SH-SY5Y (cell line): ENCODE measurements at regions not wholly inside any gene's neighbourhood (a gene's known extent, or its start where the extent isn't known, plus 50 kb on each side); places are given as distances from the start of the nearest gene placed in this dataset.

Experiments used
- GATA2 ChIP-seq: IDR thresholded peaks from 2 replicates; pipeline ENCODE4 v1.6.1; 2011; ENCODE audit warnings: mild to moderate bottlenecking, low read depth, low read length
- GATA3 ChIP-seq: IDR thresholded peaks from 2 replicates; pipeline ENCODE4 v1.6.1; 2011; ENCODE audit warnings: low read depth, mild to moderate bottlenecking, low read length, moderate library complexity

DNA sequence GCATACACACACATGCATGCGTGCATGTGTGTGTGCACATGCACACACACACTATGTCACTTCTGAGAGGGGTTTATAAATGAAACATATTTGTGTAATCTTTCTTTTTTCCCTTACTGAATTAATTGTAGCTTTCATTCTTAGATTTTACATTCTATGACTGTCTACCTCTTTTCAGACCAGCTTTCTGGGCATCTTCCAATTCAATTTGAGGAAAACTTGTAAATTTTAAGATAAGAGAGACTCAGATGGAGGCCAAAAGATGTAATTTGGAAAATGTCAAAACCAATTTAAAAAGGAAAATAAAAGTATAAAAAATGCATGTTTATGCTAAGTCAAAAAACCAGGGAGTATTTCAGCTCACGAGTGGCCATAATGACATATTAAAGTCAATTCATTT is 594.5 kb downstream of the OLFM4 start:
- TF ChIP-seq GATA3 (no peak), GATA2 (no peak)
